PC-9 (cell line): ENCODE measurements at regions not wholly inside any gene's neighbourhood (a gene's known extent, or its start where the extent isn't known, plus 50 kb on each side); places are given as distances from the start of the nearest gene placed in this dataset.

Source experiments
- CTCF ChIP-seq: fragments of 200-600 bp; sonication (generic); conservative IDR thresholded peaks from 2 replicates; pipeline ENCODE4 v1.6.1; 2017; ENCODE audit warnings: mixed run types, antibody characterized with exemption, mild to moderate bottlenecking, moderate library complexity
- EZH2 ChIP-seq: fragments of 200-600 bp; sonication (generic); IDR thresholded peaks from 2 replicates; pipeline ENCODE4 v1.8.0; 2017; ENCODE audit warnings: antibody characterized with exemption, low read depth

- no peak for TF ChIP-seq EZH2
- no peak for TF ChIP-seq CTCF
Measured at GRCh38 chr3:88528494-88528893, 378.7 kb downstream of the C3orf38 start.
